A549 (cell line): ENCODE measurements at regions not wholly inside any gene's neighbourhood (a gene's known extent, or its start where the extent isn't known, plus 50 kb on each side); places are given as distances from the start of the nearest gene placed in this dataset.

Source experiments
- ATAC-seq, 2 experiments: fragments of 200-7000 bp in 1 of 2; fragments of >200 bp in 1 of 2; cut with Nextera tagmentation in 1 of 2; cut with Tn5 transposase in 1 of 2; 3 replicates each; pipeline versions ENCODE4 v1.8.0 to v1.9.1; 2018 to 2020; ENCODE audit warnings: mild to moderate bottlenecking in 1 of 2, moderate library complexity in 1 of 2
- CTCF ChIA-PET: fragments of 300-600 bp; sonication (Branson Sonifier 250); formaldehyde crosslinking; extraction: SDS; loops from one replicate; lab custom pipeline; 2021; ENCODE audit warnings: antibody characterized with exemption, inconsistent platforms; lab: Yijun Ruan, JAX
- POLR2A ChIA-PET: fragments of 350-600 bp; formaldehyde crosslinking; extraction: SDS; loops from one replicate; lab custom pipeline; 2021; ENCODE audit warnings: antibody characterized with exemption, inconsistent platforms; lab: Yijun Ruan, JAX
- DNase-seq, 2 experiments: peaks; one replicate each; pipeline versions ENCODE4 v3.0.0 to v3.0.0-alpha.2; 2011 to 2016; ENCODE audit warnings: low read depth in 1 of 2, low spot score in 1 of 2
- FAIRE-seq: peaks from 2 replicates; lab custom pipeline; 2011; peaks lifted over from hg19 to GRCh38; lab: Jason Lieb, UNC
- H3K27ac ChIP-seq, 2 experiments: fragments of >200 bp; sonication (Bioruptor Twin); formaldehyde crosslinking; 3 replicates each; pipeline ENCODE4 v1.5.1; 2016 to 2017
- H3K4me1 ChIP-seq: fragments of >200 bp; sonication (Bioruptor Twin); formaldehyde crosslinking; 3 replicates; pipeline ENCODE4 v1.6.1; 2016
- H3K4me2 ChIP-seq: fragments of >200 bp; sonication (Bioruptor Twin); formaldehyde crosslinking; 3 replicates; pipeline ENCODE4 v1.6.1; 2016
- H3K4me3 ChIP-seq: fragments of >200 bp; sonication (Bioruptor Twin); formaldehyde crosslinking; 3 replicates; pipeline ENCODE4 v1.5.1; 2016
- H3K9me3 ChIP-seq: fragments of >200 bp; sonication (Bioruptor Twin); formaldehyde crosslinking; 3 replicates; pipeline ENCODE4 v1.6.1; 2016
- CBX2 ChIP-seq: fragments of 200-600 bp; sonication (generic); IDR thresholded peaks from 2 replicates; pipeline ENCODE4 v1.6.1; 2016; ENCODE audit warnings: low read depth, mild to moderate bottlenecking, borderline replicate concordance
- CBX8 ChIP-seq: fragments of 200-600 bp; sonication (generic); IDR thresholded peaks from 2 replicates; pipeline ENCODE4 v1.6.1; 2016
- CEBPB ChIP-seq, 2 experiments: fragments of >200 bp in 1 of 2; sonication (Bioruptor Twin) in 1 of 2; formaldehyde crosslinking in 1 of 2; IDR thresholded peaks; 2 replicates each; pipeline ENCODE4 v1.6.1; 2012 to 2016
- CHD2 ChIP-seq: fragments of 150-350 bp; IDR thresholded peaks from 2 replicates; pipeline ENCODE4 v1.6.1; 2014; ENCODE audit warnings: low read length; ENCODE audit not compliant: partially characterized antibody
- ELK1 ChIP-seq: fragments of 150-350 bp; IDR thresholded peaks from 2 replicates; pipeline ENCODE4 v1.6.1; 2014; ENCODE audit warnings: low read depth, mild to moderate bottlenecking, low read length
- EP300 ChIP-seq, 2 experiments: fragments of >200 bp; sonication (Bioruptor Twin); formaldehyde crosslinking; IDR thresholded peaks; 2 replicates in 1 of 2; 3 replicates in 1 of 2; pipeline ENCODE4 v1.6.1; 2016 to 2017
- FOSL2 ChIP-seq, 2 experiments: fragments of 450-650 bp in 1 of 2; fragments of >200 bp in 1 of 2; sonication (Bioruptor Twin) in 1 of 2; formaldehyde crosslinking; IDR thresholded peaks; 2 replicates each; pipeline versions ENCODE4 v1.5.0 to v1.6.1; 2016 to 2020; ENCODE audit warnings: mild to moderate bottlenecking in 1 of 2, moderate library complexity in 1 of 2
- HEYL ChIP-seq: fragments of 250-450 bp; sonication (Bioruptor Pico); IDR thresholded peaks from 2 replicates; pipeline ENCODE4 v1.8.0; 2021; ENCODE audit warnings: mild to moderate bottlenecking, moderate library complexity
- HOXA7 ChIP-seq: fragments of 250-450 bp; sonication (Bioruptor Pico); IDR thresholded peaks from 2 replicates; pipeline ENCODE4 v1.5.0; 2020; ENCODE audit warnings: mild to moderate bottlenecking, moderate library complexity
- KDM5A ChIP-seq: fragments of 200-600 bp; sonication (generic); IDR thresholded peaks from 2 replicates; pipeline ENCODE4 v1.6.1; 2016; ENCODE audit warnings: antibody characterized with exemption, mild to moderate bottlenecking
- NFE2L2 ChIP-seq: fragments of 150-350 bp; conservative IDR thresholded peaks from 2 replicates; pipeline ENCODE4 v1.6.1; 2014; ENCODE audit warnings: low read length
- POLR2AphosphoS2 ChIP-seq: conservative IDR thresholded peaks from 2 replicates; pipeline ENCODE4 v1.6.1; 2012; ENCODE audit warnings: low read length, improper control_type of control experiment, inconsistent platforms
- RARB ChIP-seq: fragments of 250-450 bp; sonication (Bioruptor Pico); IDR thresholded peaks from 2 replicates; pipeline ENCODE4 v1.8.0; 2021; ENCODE audit warnings: mild to moderate bottlenecking, moderate library complexity
- RCOR1 ChIP-seq: fragments of 150-350 bp; IDR thresholded peaks from 2 replicates; pipeline ENCODE4 v1.6.1; 2014; ENCODE audit warnings: antibody characterized with exemption, low read length, low read depth
- RNF2 ChIP-seq: fragments of 200-600 bp; sonication (generic); IDR thresholded peaks from 2 replicates; pipeline ENCODE4 v1.6.1; 2016; ENCODE audit warnings: low read depth, mild to moderate bottlenecking, antibody characterized with exemption, moderate library complexity, borderline replicate concordance
- SREBF2 ChIP-seq: fragments of 450-650 bp; IDR thresholded peaks from 2 replicates; pipeline ENCODE4 v1.6.1; 2014; ENCODE audit warnings: mild to moderate bottlenecking, moderate library complexity
- ZC3H11A ChIP-seq: fragments of 450-650 bp; IDR thresholded peaks from 2 replicates; pipeline ENCODE4 v1.6.1; 2014; ENCODE audit warnings: antibody characterized with exemption, mild to moderate bottlenecking
- ZNF302 ChIP-seq: fragments of 250-450 bp; sonication (Bioruptor Pico); IDR thresholded peaks from 2 replicates; pipeline ENCODE4 v1.9.0; 2021; ENCODE audit warnings: inconsistent platforms, mild to moderate bottlenecking, moderate library complexity
- WGBS: methylation state at CpG from one replicate; pipeline ENCODE4 v1.1.6; 2017; ENCODE audit errors: missing lambda C conversion rate; 5-methylcytosine and 5-hydroxymethylcytosine counted together
- TF ChIP-seq, protein P1 (sequence below): fragments of 250-450 bp; sonication (Bioruptor Pico); IDR thresholded peaks from 2 replicates; pipeline ENCODE4 v1.5.0; 2020; ENCODE audit warnings: low read depth, mild to moderate bottlenecking, moderate library complexity

GRCh38 chr10:65149878-65150277 is 1628.7 kb downstream of the REEP3 start:
- ChIA-PET CTCF (no interaction called here), POLR2A (no interaction called here)
- TF ChIP-seq SREBF2 = no peak
- TF ChIP-seq CBX2 = no peak
- no peak for TF ChIP-seq RARB (CRISPR knock-in tag)
- DNase-seq (no peak), ATAC-seq (no peak), FAIRE-seq (no peak)
- Histone ChIP-seq H3K27ac (no peak overlapping the region), H3K9me3 (no peaks in the 10 kb centered on the region), H3K4me3 (no peak overlapping the region), H3K4me2 (no peak overlapping the region), H3K4me1 (no peaks in the 10 kb centered on the region)
- 12% methylated on average over 1 of the region's 1 CpG for WGBS

DNA sequence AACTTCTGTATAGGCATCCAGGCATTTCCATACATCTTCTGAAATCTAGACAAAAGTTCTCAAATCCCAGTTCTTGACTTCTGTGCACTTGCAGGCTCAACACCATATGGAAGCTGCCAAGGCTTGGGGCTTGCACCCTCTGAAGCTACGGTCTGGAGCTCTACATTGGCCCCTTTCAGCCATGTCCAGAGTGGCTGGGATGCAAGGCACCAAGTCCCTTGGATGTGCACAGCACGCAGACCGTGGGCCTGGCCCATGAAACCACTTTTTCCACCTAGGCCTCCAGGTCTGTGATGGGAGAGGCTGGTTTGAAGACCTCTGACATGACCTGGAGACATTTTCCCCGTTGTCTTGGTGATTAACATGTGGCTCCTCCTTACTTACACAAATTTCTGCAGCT is 1645.1 kb downstream of the REEP3 start:
- TF ChIP-seq CHD2 = no peak
- TF ChIP-seq CBX8 = no peak
- no peak for TF ChIP-seq KDM5A
- TF ChIP-seq EP300 (IDR thresholded peaks at IDR 0.05) = no peak
- TF ChIP-seq RNF2 = no peak
- no peak for TF ChIP-seq ELK1
- no peak for TF ChIP-seq HEYL (CRISPR knock-in tag)
- Histone ChIP-seq H3K4me3 (no peak overlapping the region), H3K4me1 (no peaks in the 10 kb centered on the region), H3K4me2 (no peak overlapping the region), H3K9me3 (no peaks in the 10 kb centered on the region), H3K27ac (no peak overlapping the region)
- 8% methylated on average over 4 of the region's 4 CpGs for WGBS
- FAIRE-seq (no peak), DNase-seq (no peak), ATAC-seq (no peak)
- POLR2A ChIA-PET = no interaction called here
- CTCF ChIA-PET = no interaction called here

DNA sequence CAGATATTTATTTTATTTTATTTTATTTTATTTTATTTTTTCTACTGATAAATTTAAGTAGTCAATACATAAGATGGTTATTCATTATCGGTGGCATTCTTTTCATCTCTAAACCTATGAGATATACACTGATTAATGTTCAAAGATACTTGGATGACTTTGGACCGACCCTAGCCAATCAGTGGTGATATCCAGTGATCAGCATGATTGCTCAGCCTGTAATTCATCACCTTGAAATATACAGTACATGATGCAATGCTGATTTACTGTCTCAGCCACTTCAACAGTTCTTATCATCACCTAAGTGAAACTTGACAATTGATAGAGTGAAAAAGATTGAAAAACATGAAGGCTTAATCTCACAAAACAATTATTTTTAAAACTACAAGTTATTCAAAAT is 1651.0 kb downstream of the REEP3 start:
- Histone ChIP-seq H3K4me3 (no peak overlapping the region), H3K4me1 (no peaks in the 10 kb centered on the region), H3K27ac (no peak overlapping the region), H3K9me3 (no peaks in the 10 kb centered on the region), H3K4me2 (no peak overlapping the region)
- FAIRE-seq (no peak), ATAC-seq (no peak), DNase-seq (no peak)
- POLR2A ChIA-PET = no interaction called here
- 16% methylated on average over 2 of the region's 2 CpGs for WGBS
- CTCF ChIA-PET = no interaction called here
- no peak for TF ChIP-seq ZC3H11A
- no peak for TF ChIP-seq CBX8

GRCh38 chr10:65176994-65177393 is 1655.8 kb downstream of the REEP3 start:
- ChIA-PET CTCF (no interaction called here), POLR2A (no interaction called here)
- whole genome bisulfite sequencing = 43% methylated on average over 7 of the region's 7 CpGs
- Histone ChIP-seq H3K27ac (no peak overlapping the region), H3K4me1 (no peaks in the 10 kb centered on the region), H3K9me3 (no peaks in the 10 kb centered on the region), H3K4me3 (no peak overlapping the region), H3K4me2 (no peak overlapping the region)
- FAIRE-seq (no peak), DNase-seq (no peak), ATAC-seq (no peak)
- TF ChIP-seq, protein P1, sequence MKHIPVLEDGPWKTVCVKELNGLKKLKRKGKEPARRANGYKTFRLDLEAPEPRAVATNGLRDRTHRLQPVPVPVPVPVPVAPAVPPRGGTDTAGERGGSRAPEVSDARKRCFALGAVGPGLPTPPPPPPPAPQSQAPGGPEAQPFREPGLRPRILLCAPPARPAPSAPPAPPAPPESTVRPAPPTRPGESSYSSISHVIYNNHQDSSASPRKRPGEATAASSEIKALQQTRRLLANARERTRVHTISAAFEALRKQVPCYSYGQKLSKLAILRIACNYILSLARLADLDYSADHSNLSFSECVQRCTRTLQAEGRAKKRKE = no peak
- TF ChIP-seq SREBF2 (no peak), RARB (CRISPR knock-in tag) (no peak), NFE2L2 (no peak), CEBPB (IDR thresholded peaks at IDR 0.05) (no peak), CHD2 (no peak), FOSL2 (IDR thresholded peaks at IDR 0.05) (no peak), FOSL2 (CRISPR knock-in tag; IDR thresholded peaks at IDR 0.05) (no peak), HOXA7 (no peak), POLR2AphosphoS2 (no peak), RCOR1 (no peak), ZC3H11A (no peak), ZNF302 (CRISPR knock-in tag) (no peak)
